ENCODE measurements at regions not wholly inside any gene's neighbourhood (a gene's known extent, or its start where the extent isn't known, plus 50 kb on each side); places are given as distances from the start of the nearest gene placed in this dataset.
"Not testable (repeated sequence)": the region's sequence is repeated elsewhere in the genome, so short reads cannot be mapped to it uniquely, and the experiment has no call there.

DNA sequence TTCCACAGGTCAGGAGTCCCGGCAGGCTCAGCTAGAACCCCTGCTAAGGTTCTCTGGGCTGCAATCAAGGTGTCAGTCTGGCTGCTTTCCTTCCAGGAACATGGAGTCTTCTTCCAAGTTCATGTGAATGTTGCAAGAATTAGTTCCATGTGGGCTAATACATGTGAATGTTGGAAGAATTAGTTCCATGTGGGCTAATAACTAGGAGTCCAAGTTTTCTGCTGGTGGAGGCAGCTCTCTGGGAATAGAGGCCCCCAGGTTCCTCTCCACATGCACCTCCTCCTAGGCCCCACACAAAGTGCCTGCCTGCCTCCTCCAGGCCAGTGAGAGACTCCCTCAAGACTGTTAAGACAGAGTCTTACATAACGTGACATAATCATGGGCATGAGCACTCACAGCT is 140.8 kb upstream of the SLC35G4 start:
- no peak for TF ChIP-seq CTCF (conservative IDR thresholded peaks at IDR 0.05; ENCODE audit: control insufficient read depth, insufficient read depth, low read depth, low read length)
- no peak overlapping the region for H3K4me3 ChIP-seq (ENCODE audit: control insufficient read depth, low read depth, low read length)
- DNase-seq (ENCODE audit: low read depth) = no peak

DNA sequence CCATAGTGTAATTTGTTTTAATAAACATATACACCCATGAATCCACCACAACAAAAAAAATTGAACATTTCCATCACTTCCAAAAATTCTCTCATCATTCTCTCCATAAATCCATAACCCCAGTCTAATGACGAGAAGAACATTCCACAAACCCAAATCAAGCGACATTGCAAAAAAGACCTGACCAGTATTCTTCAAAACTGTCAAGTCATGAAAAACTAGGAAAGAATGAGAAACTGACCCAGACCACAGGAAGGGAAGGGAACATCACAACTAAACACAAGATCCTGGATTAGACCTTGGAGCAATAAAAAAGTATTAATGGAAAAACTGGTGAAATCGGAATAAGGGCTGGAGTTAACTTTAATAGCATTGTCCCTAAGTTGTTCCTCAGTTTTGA is 141.3 kb upstream of the SLC35G4 start:
- DNase-seq (ENCODE audit: low read depth) = no peak
- TF ChIP-seq CTCF (conservative IDR thresholded peaks at IDR 0.05; ENCODE audit: control insufficient read depth, insufficient read depth, low read depth, low read length) = no peak
- H3K4me3 ChIP-seq (ENCODE audit: control insufficient read depth, low read depth, low read length) = no peak overlapping the region

DNA sequence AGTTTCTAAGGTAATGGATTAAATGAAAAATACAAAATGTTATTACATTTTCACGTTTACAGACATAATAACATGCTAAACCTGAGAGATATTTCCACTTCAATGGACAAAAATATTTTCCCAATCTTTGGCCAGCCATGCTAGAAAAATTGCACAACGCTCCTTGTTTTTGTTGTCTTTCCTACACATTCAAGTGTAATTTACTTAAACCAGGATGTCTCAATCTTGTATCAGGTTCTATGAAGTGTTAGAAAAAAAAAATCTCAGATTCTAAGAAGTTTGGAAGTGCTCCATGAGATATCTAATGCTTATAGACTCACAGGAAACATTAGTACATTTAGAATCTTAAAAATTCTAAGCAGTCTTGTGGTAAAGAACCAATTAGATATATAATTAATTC is 141.8 kb upstream of the SLC35G4 start:
- no peak for TF ChIP-seq CTCF (conservative IDR thresholded peaks at IDR 0.05; ENCODE audit: control insufficient read depth, insufficient read depth, low read depth, low read length)
- DNase-seq (ENCODE audit: low read depth) = no peak
- no peak overlapping the region for H3K4me3 ChIP-seq (ENCODE audit: control insufficient read depth, low read depth, low read length)

- no peak for TF ChIP-seq CTCF (conservative IDR thresholded peaks at IDR 0.05; ENCODE audit: control insufficient read depth, insufficient read depth, low read depth, low read length)
- H3K4me3 ChIP-seq (ENCODE audit: control insufficient read depth, low read depth, low read length) = no peak overlapping the region
- no peak for DNase-seq (ENCODE audit: low read depth)
Observed at GRCh38 chr18:11464129-11464528, 145.3 kb upstream of the SLC35G4 start.

DNA sequence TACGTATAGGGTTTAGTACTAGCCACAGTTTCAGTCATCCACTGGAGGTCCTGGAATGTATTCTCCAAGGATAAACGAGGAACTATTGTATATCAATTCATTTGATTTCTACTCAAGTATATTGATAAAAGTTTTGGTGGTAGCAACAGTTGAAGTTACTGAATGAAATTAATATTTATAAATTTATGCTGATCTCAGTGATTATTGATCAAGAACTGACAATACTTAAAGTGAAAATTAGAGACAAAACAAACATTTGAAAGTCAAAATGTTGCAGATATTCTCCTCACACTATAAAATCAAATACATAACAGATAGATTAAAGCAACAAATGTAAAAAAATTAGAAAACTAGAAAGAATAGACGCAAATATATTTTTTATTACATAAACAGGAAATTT is 150.9 kb upstream of the SLC35G4 start:
- DNase-seq (ENCODE audit: low read depth) = no peak
- no peak for TF ChIP-seq CTCF (conservative IDR thresholded peaks at IDR 0.05; ENCODE audit: control insufficient read depth, insufficient read depth, low read depth, low read length)
- H3K4me3 ChIP-seq (ENCODE audit: control insufficient read depth, low read depth, low read length) = no peak overlapping the region

DNA sequence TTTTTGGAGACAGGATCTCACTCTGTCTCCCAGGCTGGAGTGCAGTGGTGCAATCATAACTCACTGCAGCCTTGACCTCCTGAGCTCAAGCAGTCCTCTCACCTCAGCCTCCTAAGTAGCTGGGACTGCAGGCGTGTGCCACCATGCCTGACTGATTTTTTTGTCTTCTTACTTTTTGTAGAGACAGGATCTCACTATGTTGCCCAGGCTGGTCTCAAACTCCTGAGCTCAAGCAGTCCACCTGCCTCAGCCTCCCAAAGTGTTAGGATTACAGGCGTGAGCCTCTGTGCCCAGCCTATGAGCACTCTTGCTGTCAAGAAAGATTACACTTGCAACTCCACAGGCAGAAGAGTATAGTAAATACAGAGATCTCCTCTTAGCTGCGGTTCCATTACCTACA is 151.5 kb upstream of the SLC35G4 start:
- not testable (repeated sequence) for DNase-seq (ENCODE audit: low read depth); H3K4me3 ChIP-seq (ENCODE audit: control insufficient read depth, low read depth, low read length)

DNA sequence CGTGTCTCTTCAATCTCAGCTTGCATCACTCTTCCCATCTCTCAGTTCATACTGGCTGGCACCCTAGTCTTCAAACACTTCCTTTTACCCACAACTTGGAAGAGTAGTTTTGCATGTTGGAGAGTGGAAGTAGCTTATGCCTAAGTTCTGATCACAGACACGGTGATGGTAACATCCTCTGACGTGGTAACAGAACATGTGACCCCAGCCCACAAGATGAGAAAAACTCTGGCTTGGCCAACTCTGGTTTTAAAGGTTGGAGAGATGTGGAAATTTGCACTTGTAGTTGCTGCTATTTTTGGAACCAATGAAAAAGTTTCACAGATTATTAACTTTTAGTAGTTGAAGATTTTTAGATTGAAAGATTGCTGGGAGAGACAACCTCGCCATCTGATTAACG is 155.4 kb upstream of the SLC35G4 start:
- no peak for TF ChIP-seq CTCF (conservative IDR thresholded peaks at IDR 0.05; ENCODE audit: control insufficient read depth, insufficient read depth, low read depth, low read length)
- no peak for DNase-seq (ENCODE audit: low read depth)
- no peak overlapping the region for H3K4me3 ChIP-seq (ENCODE audit: control insufficient read depth, low read depth, low read length)

DNA sequence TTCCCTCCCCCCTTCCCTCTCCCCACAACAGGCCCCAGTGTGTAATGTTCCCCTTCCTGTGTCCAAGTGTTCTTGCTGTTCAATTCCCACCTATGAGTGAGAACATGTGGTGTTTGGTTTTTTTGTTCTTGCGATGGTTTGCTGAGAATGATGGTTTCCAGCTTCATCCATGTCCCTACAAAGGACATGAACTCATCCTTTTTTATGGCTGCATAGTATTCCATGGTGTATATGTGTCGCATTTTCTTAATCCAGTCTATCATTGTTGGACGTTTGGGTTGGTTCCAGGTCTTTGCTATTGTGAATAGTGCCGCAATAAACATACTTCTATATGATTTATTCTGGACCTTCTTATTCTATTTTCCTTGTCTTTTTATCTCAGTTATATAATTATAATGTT is 165.2 kb upstream of the SLC35G4 start:
- not testable (repeated sequence) for H3K4me3 ChIP-seq (ENCODE audit: control insufficient read depth, low read depth, low read length); DNase-seq (ENCODE audit: low read depth)
